OCI-LY7 (cell line): ENCODE measurements at regions not wholly inside any gene's neighbourhood (a gene's known extent, or its start where the extent isn't known, plus 50 kb on each side); places are given as distances from the start of the nearest gene placed in this dataset.

Source experiments
- BruUV-seq: library from RNA; stranded (reverse); fragments of 400-500 nt; replicated peaks from 2 replicates; lab custom pipeline; 2021; lab: Mats Ljungman, UMichigan
- CTCF ChIA-PET: fragments of 300-600 bp; sonication (Branson Sonifier 250); formaldehyde crosslinking; loops from one replicate; lab custom pipeline; 2022; ENCODE audit warnings: antibody characterized with exemption; ENCODE audit not compliant: unreplicated experiment; lab: Charles Lee
- POLR2A ChIA-PET: fragments of 300-600 bp; sonication (Branson Sonifier 250); formaldehyde crosslinking; loops from one replicate; lab custom pipeline; 2022; ENCODE audit warnings: antibody characterized with exemption; lab: Charles Lee
- DNase-seq: peaks from one replicate; pipeline ENCODE4 v3.0.0-alpha.2; 2015; ENCODE audit warnings: low spot score
- H2AFZ ChIP-seq: fragments of 200-600 bp; sonication (generic), shearing (Covaris generic); 2 replicates; pipeline ENCODE4 v1.6.1; 2014; ENCODE audit warnings: mild to moderate bottlenecking, antibody characterized with exemption, low read length, moderate library complexity
- H3K27ac ChIP-seq: fragments of 200-600 bp; sonication (generic); 2 replicates; pipeline ENCODE4 v1.5.1; 2014; ENCODE audit warnings: mixed run types, low read depth, mild to moderate bottlenecking, moderate library complexity, low read length, inconsistent platforms; ENCODE audit not compliant: poor library complexity, severe bottlenecking
- H3K36me3 ChIP-seq: fragments of 200-600 bp; sonication (generic); 2 replicates; pipeline ENCODE4 v1.6.1; 2014; ENCODE audit warnings: mild to moderate bottlenecking, antibody characterized with exemption, low read length, moderate library complexity, mixed read lengths; ENCODE audit not compliant: insufficient read depth
- H3K4me1 ChIP-seq: fragments of 200-600 bp; sonication (generic); 2 replicates; pipeline ENCODE4 v1.5.1; 2014; ENCODE audit warnings: mild to moderate bottlenecking, low read length; ENCODE audit not compliant: insufficient read depth, poor library complexity, severe bottlenecking
- H3K4me2 ChIP-seq: fragments of 200-600 bp; sonication (generic); 2 replicates; pipeline ENCODE4 v1.6.1; 2014; ENCODE audit warnings: mild to moderate bottlenecking, low read length
- H3K4me3 ChIP-seq: fragments of 200-600 bp; sonication (generic); 2 replicates; pipeline ENCODE4 v1.5.1; 2014; ENCODE audit warnings: mild to moderate bottlenecking, low read depth, low read length; ENCODE audit not compliant: poor library complexity, severe bottlenecking
- H3K79me2 ChIP-seq: fragments of 200-600 bp; sonication (generic); 2 replicates; pipeline ENCODE4 v1.6.1; 2016; ENCODE audit warnings: low read depth, mild to moderate bottlenecking, low read length, moderate library complexity, mixed read lengths; ENCODE audit not compliant: insufficient read depth
- H3K9me2 ChIP-seq: fragments of 200-600 bp; sonication (generic); 2 replicates; pipeline ENCODE4 v1.6.1; 2016; ENCODE audit warnings: mild to moderate bottlenecking, low read length, mixed read lengths; ENCODE audit not compliant: insufficient read depth
- H3K9me3 ChIP-seq: fragments of 200-600 bp; sonication (generic); 2 replicates; pipeline ENCODE4 v1.6.1; 2014; ENCODE audit warnings: mild to moderate bottlenecking, mixed run types, low read length, mixed read lengths
- H4K20me1 ChIP-seq: fragments of 200-600 bp; sonication (generic); 2 replicates; pipeline ENCODE4 v1.6.1; 2014; ENCODE audit warnings: mild to moderate bottlenecking, antibody characterized with exemption, low read length, moderate library complexity, mixed read lengths; ENCODE audit not compliant: insufficient read depth
- CTCF ChIP-seq: fragments of 200-600 bp; sonication (generic); conservative IDR thresholded peaks from 2 replicates; pipeline ENCODE4 v1.5.1; 2014; ENCODE audit warnings: mild to moderate bottlenecking, antibody characterized with exemption, low read length, moderate library complexity, mixed read lengths
- EZH2phosphoT487 ChIP-seq: fragments of 200-600 bp; sonication (generic); IDR thresholded peaks from 2 replicates; pipeline ENCODE4 v1.6.1; 2018; ENCODE audit warnings: low read depth, borderline replicate concordance, mild to moderate bottlenecking, mixed run types, antibody characterized with exemption, low read length, moderate library complexity, mixed read lengths
- intact Hi-C: fragments of 100-400 bp; cut with micrococcal nuclease; formaldehyde crosslinking; loops from one replicate; pipeline ENCODE4 v1.10.0; 2022; ENCODE audit not compliant: unreplicated experiment

- H4K20me1 ChIP-seq = no peaks in the 10 kb centered on the region
- H3K36me3 ChIP-seq = no peaks in the 10 kb centered on the region
- H3K79me2 ChIP-seq = no peaks in the 10 kb centered on the region
- no peak for TF ChIP-seq CTCF
- no peak for TF ChIP-seq EZH2phosphoT487
- H3K4me3 ChIP-seq = no peak overlapping the region
- no peaks in the 10 kb centered on the region for H3K4me1 ChIP-seq
- no peaks in the 10 kb centered on the region for H3K9me3 ChIP-seq
- H2AFZ ChIP-seq = no peak overlapping the region
- no peaks in the 10 kb centered on the region for H3K9me2 ChIP-seq
- no peak overlapping the region for H3K4me2 ChIP-seq
- BruUV-seq = no TSS peak
- intact Hi-C loops = no loop called here
- no peak overlapping the region for H3K27ac ChIP-seq
- no peak for DNase-seq
- ChIA-PET POLR2A (no interaction called here), CTCF (no interaction called here)
Measured at GRCh38 chr13:112177450-112178288, 110.7 kb downstream of the SOX1 start.

GRCh38 chr13:112178769-112179168, 111.8 kb downstream of the SOX1 start:
- H3K9me2 ChIP-seq = no peaks in the 10 kb centered on the region
- DNase-seq = no peak
- no peak overlapping the region for H3K27ac ChIP-seq
- H4K20me1 ChIP-seq = no peaks in the 10 kb centered on the region
- intact Hi-C loops = no loop called here
- ChIA-PET POLR2A (no interaction called here), CTCF (no interaction called here)
- H3K36me3 ChIP-seq = no peaks in the 10 kb centered on the region
- H3K4me1 ChIP-seq = no peaks in the 10 kb centered on the region
- no peak overlapping the region for H3K4me2 ChIP-seq
- TF ChIP-seq EZH2phosphoT487 (no peak), CTCF (no peak)
- H3K9me3 ChIP-seq = no peaks in the 10 kb centered on the region
- no TSS peak for BruUV-seq
- no peaks in the 10 kb centered on the region for H3K79me2 ChIP-seq
- H2AFZ ChIP-seq = no peak overlapping the region
- no peak overlapping the region for H3K4me3 ChIP-seq

GRCh38 chr13:112179421-112179820, 112.5 kb downstream of the SOX1 start:
- POLR2A ChIA-PET = no interaction called here
- CTCF ChIA-PET = no interaction called here
- TF ChIP-seq EZH2phosphoT487 (no peak), CTCF (no peak)
- H3K4me1 ChIP-seq = no peaks in the 10 kb centered on the region
- H3K4me3 ChIP-seq = no peak overlapping the region
- H3K4me2 ChIP-seq = no peak overlapping the region
- H3K79me2 ChIP-seq = no peaks in the 10 kb centered on the region
- no TSS peak for BruUV-seq
- no peaks in the 10 kb centered on the region for H3K9me2 ChIP-seq
- H3K36me3 ChIP-seq = no peaks in the 10 kb centered on the region
- no peak overlapping the region for H2AFZ ChIP-seq
- no peak for DNase-seq
- intact Hi-C loops = no loop called here
- H4K20me1 ChIP-seq = no peaks in the 10 kb centered on the region
- no peaks in the 10 kb centered on the region for H3K9me3 ChIP-seq
- H3K27ac ChIP-seq = no peak overlapping the region
